Hypothalamus (tissue), 51 donors: ENCODE measurements at regions not wholly inside any gene's neighbourhood (a gene's known extent, or its start where the extent isn't known, plus 50 kb on each side); places are given as distances from the start of the nearest gene placed in this dataset.
"Not testable (repeated sequence)": the region's sequence is repeated elsewhere in the genome, so short reads cannot be mapped to it uniquely, and the experiment has no call there.

Experiments
- DNase-seq, 51 donors: peaks; one replicate each; lab custom pipeline; 2025; lab: John Stamatoyannopoulos, UW

DNA sequence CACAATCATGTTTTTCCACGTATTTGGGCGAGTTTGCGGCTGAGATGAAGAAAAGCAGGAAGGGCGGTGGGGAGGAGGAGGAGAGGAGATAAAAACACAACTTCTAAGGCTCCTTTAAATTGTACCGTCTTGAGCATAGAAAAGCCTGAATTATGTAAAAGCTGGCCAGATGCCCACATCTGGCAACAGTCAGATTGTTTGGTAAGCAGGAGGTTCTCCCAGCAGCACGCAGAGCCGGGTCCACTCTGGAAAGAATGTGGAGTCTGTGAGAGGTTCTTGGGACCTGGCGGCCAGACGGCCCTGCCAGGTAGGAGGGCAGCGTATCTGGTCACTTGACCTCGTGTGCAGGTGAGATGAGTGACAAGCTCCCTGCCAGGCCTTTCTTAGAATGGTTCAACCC is 215.3 kb upstream of the APCDD1 start:
- no peak for DNase-seq

DNA sequence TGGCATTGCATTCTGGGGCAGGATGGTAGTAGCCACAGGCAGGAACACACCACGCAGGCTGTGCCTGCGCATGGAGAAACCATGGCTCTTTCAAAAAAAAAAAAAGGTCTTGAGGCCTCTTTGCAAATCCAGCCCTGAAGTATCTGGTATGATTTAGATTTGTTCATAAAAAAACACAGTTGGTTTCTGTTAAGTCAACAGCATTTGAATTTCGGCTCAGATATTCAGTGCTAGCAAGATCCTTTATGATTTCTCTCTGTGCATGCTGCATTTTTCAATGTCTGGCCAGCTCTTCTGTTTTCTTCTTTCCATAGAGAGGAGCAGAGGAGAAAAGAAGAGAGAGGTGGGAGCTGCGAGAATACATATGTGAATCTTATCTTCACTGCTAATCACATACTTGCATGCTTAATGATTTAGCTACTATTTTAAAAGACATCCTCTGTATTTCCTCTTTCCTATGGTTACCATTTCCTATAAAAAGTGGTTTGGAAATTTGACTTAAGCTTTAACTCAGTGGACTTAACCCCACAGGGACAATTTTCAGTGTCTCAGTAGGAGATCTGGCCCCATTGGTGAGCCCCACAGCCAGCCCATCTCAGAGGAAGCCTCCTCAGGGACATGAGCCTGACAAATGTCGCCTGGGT is 214.3 kb upstream of the APCDD1 start:
- DNase-seq: no peak

DNA sequence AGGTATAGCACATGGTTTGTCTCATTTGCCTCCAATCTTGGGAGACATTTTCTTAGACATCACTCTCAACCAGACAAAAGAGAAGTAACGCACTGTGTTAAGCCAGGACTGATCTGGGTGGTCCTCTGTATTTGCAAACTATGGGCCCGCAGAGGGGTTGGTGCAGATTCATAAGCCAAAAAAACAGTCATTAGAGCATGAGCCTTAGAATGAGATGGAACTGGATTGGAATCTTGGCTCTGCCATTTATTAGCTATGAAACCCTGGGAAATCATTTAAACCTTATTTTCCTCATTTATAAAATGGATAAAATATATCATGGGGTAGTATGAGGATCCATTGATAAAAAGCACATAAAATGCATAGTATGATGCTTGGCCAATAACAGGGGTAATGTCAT is 213.5 kb upstream of the APCDD1 start:
- no peak for DNase-seq

DNA sequence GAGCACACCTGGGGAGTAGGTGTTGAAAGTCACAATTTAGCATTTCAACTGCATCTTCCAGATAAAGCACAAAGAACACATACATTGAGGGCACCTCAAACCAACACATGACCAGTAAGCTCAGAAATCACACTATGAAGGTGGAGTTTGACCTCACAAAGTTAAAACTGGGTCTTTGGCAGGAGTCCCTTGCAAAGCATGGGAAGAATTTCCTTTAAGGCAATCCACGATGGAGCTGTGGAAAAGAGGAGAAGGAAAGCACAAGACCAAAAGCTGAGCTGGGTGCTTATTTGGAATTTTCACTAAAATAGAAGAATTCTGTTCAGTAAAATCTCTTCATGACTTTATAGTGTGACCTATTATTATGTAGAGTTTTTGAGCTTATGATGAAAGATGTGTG is 212.9 kb upstream of the APCDD1 start:
- DNase-seq: no peak

DNA sequence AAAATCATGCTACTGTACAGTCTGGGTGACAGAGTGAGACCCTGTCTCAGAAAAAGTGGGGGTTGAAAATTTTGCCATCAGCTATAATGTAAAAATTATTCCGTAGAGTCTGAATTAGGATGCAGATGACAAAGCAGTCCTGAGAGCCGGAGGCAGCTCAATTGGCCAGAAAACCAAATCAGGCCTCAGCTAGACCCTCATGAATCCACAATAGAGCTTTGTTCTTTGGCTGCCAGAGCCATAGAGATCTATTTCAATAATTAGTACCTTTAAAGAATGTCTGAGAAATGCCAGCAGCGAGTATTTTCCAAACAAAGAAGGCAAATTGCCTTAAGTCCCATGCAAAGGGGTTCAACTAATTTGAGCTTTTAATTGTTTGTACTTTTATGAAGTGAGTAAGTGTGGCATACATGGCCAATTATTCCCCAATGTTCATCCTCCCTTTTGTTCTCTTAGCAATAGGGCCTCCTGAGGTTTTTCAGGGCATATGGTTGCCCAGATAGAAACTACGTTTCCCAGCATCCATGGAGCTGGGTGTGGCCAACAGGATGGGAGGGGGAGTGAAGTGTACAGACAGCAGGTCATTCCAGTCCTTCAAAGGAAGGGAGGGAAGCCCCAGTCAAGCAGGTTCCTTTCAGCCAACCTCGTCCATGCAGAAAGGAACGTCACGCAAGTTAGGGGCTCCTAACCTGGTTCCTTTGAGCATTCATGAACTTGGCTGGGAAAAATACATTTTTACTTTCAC is 211.3 kb upstream of the APCDD1 start:
- DNase-seq: peak in 2 of 51 donors; percentile 10 to 50

DNA sequence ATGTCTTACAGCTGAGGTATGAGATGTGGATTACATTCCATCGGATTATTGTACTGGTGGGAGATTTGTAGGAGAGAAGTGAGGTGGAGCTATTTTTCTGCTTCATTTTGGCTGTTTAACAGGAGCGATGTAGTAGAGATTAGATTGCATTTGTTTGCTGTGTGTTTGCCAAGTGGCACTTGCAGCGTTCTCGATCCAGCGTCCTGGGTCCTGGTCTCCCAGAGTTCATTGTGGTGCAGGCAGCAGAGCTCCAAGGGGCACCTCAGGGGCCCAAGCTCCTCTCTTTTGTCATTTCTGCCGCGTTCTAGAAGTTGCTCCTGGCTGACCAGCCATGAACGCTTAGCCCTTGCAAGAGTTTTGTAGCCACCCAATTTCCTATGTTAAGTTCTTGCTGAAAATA is 210.1 kb upstream of the APCDD1 start:
- DNase-seq: no peak

DNA sequence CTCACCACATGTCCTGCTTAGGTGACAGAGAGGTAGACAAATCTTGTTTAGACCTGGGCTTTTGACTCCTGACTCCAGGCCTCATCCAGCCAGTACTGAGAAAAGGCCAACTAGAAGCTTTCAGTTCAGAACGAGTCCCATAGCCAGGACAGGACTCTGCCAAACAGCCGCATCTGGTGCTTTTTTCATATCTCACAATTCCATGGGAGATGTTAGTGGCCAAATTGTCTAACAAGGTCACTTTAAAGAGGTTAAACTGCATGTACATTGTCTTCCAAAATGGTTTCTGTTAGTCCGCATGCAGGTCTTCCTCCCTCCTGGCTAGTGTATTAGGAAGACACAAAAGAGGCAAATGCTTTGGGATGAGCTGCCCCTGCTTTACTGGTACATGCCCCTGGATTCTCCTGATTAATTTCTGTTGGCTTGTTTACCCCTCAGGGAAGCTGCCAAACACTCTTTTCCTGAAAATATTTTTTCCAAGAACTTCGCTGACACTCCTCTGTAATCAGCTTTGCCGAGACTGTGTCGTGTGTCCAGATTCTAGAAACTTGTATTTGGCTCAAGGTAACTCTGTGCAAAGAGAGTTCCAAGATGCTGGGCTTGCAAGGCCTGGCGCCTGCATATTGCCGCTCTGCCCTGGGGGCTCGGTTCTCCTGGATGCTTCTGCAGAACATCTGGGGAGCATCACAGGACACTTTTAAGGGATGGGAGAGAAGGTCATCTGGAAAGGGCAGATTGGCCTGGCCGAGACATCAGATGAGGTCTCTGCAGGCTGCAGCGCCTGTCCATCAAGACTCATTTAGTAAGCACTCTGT is 209.2 kb upstream of the APCDD1 start:
- DNase-seq: no peak

DNA sequence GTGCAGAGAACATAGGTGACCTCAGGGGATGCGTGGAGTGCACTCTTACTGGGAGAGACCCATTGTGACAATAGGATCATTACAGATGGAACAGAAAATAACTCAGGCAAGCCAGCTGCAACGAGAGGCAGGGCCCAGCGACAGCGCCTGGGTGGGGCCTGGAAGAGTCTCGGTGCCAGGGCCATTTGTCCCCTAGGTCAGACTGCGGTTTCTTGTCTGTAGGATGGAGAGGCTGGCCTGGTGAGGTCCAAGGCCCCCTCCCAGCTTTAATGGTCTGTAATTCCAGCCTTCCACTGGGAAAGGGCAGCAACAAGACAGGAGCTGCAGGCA is 208.6 kb upstream of the APCDD1 start:
- no peak for DNase-seq

DNA sequence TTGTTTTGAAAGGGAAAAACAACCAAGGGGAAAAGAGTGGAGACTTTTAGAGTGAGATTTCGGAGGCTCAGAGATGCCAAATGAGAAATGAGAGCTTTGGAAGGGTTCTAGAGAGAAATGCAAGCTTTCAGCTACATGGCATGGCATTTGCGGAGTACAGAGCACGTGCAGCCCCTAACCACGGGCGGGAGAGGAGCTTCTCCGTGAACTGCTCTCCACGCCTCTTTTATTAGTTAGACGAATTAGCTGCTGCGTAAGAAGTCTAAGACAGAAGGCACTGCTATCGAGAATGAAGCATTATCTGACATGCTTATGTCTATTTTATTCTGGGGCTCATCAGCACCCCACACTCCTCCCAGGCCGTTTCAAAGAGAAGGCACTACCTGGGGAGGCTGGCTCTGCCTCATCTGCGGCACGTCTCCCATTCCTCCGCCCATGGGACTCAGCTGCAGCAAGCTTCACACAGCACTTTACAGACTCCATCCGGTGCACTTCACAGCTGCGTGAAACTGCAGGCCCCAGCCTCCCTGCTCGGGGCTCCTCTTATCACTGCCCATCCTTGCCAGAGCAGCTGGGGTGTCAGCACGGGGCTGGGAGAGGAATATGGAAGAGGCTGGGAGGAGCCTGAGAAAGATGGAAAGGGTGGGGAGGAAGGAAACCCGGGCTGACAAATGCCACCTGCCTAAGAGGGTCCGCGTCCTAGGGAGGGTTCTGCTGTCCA is 207.3 kb upstream of the APCDD1 start:
- DNase-seq: peak in 1 of 51 donors; percentile 18

DNA sequence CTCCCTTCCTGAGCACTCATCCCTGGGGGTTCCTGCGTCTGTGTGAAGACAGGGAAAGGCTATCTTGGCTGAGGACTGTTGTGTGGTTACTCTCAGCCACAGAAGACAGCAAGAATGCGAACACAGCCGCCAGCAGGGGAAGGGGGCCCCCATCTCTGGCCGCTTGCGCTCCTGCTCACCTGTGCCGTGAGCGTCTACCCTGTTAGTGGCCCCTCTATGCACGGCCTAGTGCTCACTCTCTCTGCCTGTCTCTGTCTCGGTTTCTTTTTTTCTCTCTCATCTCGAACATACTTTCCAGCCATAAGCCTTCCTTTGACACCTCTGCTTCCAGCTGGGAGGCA is 206.7 kb upstream of the APCDD1 start:
- no peak for DNase-seq

DNA sequence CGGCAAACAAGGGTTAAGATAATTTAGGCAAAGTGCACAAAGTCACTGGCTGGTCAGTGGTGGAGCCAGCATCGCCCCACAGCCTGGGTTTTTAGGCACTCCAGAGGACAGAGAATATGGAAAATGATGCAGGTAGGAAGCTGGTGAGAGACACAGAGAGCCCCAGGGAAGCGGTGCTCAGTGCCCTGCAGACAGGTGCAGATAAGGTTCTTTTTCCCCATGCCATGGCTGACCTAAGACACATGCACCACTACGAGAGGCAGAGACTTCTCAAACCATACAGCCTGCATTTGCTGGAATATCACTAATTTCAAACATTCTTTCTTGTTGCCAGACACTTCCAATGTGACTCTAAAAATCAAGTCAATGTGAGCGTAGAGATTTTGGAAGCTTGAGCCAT is 205.7 kb upstream of the APCDD1 start:
- DNase-seq: no peak

DNA sequence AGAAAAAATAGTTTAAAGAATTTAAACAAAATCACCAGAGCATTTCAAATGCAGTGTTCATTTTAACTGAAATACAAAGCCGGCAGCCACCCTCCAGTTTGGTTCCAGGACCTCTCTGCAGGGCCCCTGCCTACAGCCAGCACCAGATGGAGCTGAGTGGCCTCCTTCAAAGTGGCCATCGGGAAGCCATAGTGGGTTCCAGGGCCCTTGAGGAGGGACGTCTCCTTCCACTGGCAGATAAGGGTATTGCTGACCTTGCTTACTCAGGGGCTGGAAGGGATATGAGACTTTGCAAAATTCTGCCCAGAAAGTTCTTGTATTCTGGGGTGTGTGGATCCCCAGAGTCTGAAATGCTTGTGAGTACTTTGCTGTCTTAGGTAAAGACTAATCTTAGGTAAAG is 205.2 kb upstream of the APCDD1 start:
- DNase-seq: no peak

DNA sequence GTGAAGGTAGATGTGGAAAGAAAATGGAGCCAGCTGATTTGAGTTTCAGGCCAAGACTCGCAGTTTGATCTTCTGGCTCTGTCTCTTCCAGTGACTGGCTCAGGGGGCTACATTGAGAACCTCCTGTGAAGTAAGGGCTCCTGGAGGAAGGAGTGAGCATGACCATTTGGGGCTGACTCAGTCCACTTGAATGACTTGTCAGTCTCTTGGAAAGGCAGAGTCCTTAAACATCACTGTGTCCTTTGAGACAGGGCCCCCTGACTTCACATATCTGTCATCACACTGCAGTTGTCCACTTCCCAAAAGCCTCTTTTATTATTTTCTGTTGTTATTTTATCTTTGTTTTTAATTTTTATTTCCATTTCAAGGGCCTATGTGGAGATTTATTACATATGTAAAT is 204.6 kb upstream of the APCDD1 start:
- DNase-seq: no peak

DNA sequence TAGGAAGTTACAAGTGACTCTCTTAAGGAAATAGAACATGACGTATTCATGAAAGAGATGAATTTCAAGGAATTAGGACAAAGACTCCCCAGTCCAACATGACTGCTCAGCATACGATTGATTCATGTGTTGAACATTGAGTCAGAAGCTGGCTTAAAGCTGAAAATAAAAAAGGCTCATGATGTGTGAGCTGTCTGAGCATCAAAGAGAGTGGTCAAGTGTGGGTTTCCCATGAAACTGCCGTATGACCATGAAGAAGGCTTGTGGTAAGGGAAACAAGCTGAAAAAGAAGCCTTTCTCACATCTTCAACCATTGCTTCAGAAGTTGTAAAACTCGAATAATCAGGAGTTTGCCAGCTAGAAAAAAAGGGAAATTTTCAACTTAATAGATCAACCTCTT is 201.9 kb upstream of the APCDD1 start:
- no peak for DNase-seq

DNA sequence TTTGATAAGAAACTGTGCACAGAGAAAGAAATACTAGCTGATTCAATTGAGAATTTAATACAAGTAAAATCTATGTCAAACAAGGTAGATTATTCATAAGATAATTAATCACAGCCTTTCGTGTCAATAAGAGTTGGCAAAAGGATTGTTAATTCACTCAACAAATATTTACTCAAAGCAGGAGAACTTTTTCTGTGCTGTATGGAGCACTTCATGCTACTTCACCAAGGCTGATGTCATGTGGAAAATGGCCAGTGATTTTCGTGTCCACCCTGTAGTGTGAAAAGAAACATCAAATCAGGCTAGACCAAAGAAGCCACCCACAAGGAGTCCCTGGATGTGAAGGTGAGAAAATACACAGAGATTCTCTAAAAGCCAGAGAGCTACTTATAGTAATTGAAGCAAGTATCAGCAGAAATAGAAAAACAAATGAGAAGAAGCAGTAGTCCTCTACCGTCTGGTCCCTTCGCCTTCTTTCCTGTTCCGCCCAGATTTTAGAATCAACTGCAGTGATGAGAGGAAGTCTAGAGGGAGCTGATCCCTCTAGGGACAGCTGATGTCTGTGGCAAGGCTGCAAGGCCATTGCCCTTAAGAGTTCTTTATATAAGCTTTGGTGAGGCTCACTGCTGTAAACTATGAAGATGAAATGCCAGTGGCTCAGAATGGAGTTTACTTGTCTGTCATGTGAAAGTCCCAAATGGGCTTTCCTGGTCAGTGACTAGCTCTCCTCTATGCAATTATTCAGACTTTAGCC is 201.3 kb upstream of the APCDD1 start:
- DNase-seq: peak in 1 of 51 donors; percentile 9

DNA sequence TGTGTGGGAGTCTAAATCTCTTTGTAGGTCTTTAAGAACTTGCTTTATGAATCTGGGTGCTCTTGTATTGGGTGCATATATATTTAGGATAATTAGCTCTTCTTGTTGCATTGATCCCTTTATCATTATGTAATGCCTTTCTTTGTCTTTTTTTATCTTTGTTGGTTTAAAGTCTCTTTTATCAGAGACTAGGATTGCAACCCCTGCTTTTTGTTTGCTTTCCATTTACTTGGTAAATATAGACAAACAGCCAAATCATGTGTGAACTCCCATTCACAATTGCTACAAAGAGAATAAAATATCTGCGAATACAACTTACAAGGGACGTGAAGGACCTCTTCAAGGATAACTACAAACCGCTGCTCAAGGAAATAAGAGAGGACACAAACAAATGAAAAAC is 198.2 kb upstream of the APCDD1 start:
- not testable (repeated sequence) for DNase-seq

DNA sequence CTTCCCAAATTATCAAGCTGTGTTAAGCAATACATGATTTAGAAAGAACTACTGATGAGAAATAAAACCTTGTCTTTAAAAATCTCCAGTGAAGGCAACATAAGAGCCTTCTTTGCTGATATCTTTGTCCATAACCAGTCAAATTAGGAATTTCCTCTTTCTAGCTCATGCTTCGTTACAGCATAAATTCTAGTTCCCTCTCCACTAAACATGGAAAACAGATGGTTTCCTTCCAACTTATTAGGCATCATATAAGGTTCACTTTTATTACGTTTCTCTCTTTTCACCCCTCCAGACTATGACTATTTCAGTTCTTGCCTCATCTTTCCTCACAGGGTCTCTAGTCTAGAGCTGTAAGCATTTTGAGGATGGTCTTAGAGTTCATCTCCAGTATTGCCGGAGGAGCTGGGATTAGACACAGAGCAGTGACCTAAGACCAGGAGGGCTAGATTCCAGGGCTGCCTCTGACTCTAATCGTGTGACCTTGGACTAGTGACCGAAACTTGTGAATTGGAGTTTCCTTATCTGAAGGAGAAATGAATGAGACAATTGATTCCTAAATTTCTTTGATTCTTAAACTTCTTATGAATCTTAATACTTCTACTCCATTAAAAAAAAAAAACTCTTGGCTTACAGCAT is 195.5 kb upstream of the APCDD1 start:
- no peak for DNase-seq

DNA sequence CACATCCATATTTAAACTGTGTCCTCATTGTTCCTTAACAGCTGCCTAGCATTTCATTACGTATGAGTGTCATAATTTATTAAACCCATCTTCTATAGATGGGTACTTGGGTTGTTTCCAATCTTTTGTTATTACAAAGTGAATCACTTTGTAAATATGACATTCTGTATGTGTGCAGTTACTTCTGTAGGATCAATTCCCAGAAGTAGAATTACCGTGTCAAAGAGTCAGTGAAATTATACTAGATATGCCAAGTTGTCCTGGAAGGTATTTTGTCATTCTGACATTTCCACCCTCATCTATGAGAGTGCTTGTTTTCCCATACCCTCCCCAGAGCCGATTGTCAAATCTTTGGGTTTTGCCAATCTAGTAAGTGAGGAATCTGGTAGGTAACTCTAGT is 194.5 kb upstream of the APCDD1 start:
- no peak for DNase-seq

DNA sequence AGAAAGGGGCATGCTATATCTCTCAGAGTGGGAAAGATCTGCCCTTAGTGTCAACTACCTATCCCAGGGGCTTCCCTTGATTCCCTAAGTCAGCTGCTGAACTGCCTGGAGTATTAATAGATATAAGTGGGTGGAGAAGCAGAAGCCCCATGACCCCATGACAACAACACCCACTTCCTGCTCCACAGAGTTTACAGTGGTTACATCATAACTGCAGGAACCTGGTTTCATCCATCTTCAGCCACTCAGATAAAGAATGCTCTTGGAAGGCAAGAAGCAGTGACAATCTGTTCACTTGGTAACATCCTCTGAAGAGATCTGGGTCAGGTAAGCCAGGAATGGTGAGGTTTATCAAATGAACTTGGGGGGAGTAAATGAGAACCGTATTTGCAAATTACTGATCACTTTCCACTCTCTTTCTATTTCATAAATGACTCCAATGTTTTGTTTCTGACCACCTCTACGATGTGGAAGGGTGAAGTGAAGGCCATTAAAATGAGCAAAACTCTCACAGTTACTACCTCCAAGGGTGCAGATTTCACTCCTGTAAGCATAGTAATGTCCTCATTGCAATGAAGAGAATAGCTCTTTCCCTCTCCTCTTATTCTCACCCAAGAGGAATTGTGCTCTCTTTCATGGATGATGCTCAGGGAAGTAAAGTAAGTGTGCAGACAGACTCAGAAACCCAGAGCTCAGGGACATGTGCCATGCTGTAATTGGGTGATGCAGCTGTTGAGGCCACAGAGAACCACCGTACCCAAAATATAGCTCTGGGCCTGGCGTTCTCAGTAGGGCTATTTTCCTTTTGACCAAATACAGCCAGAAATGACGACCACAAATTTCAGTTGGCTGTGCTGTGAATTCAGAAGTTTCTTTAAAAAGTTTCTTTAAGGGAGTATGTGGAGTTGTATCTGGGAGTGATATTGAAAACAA is 192.8 kb upstream of the APCDD1 start:
- DNase-seq: no peak
